GM19351 (cell line): ENCODE measurements at regions not wholly inside any gene's neighbourhood (a gene's known extent, or its start where the extent isn't known, plus 50 kb on each side); places are given as distances from the start of the nearest gene placed in this dataset.
"Not testable (repeated sequence)": the region's sequence is repeated elsewhere in the genome, so short reads cannot be mapped to it uniquely, and the experiment has no call there.

ENCODE experiments used
- ATAC-seq: cut with Tn5 transposase; IDR thresholded peaks from one replicate; pipeline ENCODE4 v1.9.1; 2021; ENCODE audit warnings: mild to moderate bottlenecking, moderate library complexity; ENCODE audit not compliant: unreplicated experiment

GRCh38 chr1:233722212-233722979, 108.5 kb downstream of the KCNK1 start:
- no peak for ATAC-seq

GRCh38 chr1:233723387-233723786, 109.5 kb downstream of the KCNK1 start:
- ATAC-seq: no peak

GRCh38 chr1:233724131-233724631, 110.3 kb downstream of the KCNK1 start:
- ATAC-seq: not testable (repeated sequence)

GRCh38 chr1:233725423-233725822, 111.5 kb downstream of the KCNK1 start:
- ATAC-seq: no peak

- ATAC-seq: no peak
These were observed 114.8 kb downstream of the KCNK1 start for GRCh38 chr1:233728721-233729120.

GRCh38 chr1:233730380-233730779, 116.5 kb downstream of the KCNK1 start:
- ATAC-seq: no peak

GRCh38 chr1:233730809-233731208, 116.9 kb downstream of the KCNK1 start:
- no peak for ATAC-seq

- ATAC-seq: no peak
These were observed 118.3 kb downstream of the KCNK1 start for GRCh38 chr1:233732206-233732605.

- ATAC-seq: no peak
These were observed 120.5 kb downstream of the KCNK1 start for GRCh38 chr1:233734456-233734855.

GRCh38 chr1:233735331-233735730, 121.4 kb downstream of the KCNK1 start:
- no peak for ATAC-seq

GRCh38 chr1:233735847-233736246, 121.9 kb downstream of the KCNK1 start:
- no peak for ATAC-seq

GRCh38 chr1:233737341-233737740, 123.4 kb downstream of the KCNK1 start:
- ATAC-seq: no peak

- ATAC-seq: no peak
These were observed 124.5 kb downstream of the KCNK1 start for GRCh38 chr1:233738396-233738795.

GRCh38 chr1:233738850-233739249, 124.9 kb downstream of the KCNK1 start:
- ATAC-seq: no peak

GRCh38 chr1:233744779-233745513, 131.0 kb downstream of the KCNK1 start:
- ATAC-seq: no peak

- ATAC-seq: no peak
These were observed 136.2 kb downstream of the KCNK1 start for GRCh38 chr1:233750139-233750538.

- no peak for ATAC-seq
These were observed 144.8 kb upstream of the SLC35F3 start for GRCh38 chr1:233759665-233760064.

GRCh38 chr1:233764304-233764703, 140.2 kb upstream of the SLC35F3 start:
- not testable (repeated sequence) for ATAC-seq

GRCh38 chr1:233777566-233777965, 126.9 kb upstream of the SLC35F3 start:
- no peak for ATAC-seq

- no peak for ATAC-seq
These were observed 124.4 kb upstream of the SLC35F3 start for GRCh38 chr1:233780049-233780448.

GRCh38 chr1:233782937-233783586, 121.4 kb upstream of the SLC35F3 start:
- no peak for ATAC-seq

GRCh38 chr1:233787599-233787998, 116.9 kb upstream of the SLC35F3 start:
- no peak for ATAC-seq
